C4-2B (cell line): ENCODE measurements at regions not wholly inside any gene's neighbourhood (a gene's known extent, or its start where the extent isn't known, plus 50 kb on each side); places are given as distances from the start of the nearest gene placed in this dataset.
"Not testable (repeated sequence)": the region's sequence is repeated elsewhere in the genome, so short reads cannot be mapped to it uniquely, and the experiment has no call there.

ENCODE experiments used
- ZFX ChIP-seq: fragments of 450-650 bp; IDR thresholded peaks from 2 replicates; pipeline ENCODE4 v1.6.1; 2017
- TF ChIP-seq, protein P1 (sequence below): fragments of 450-650 bp; conservative IDR thresholded peaks from 2 replicates; pipeline ENCODE4 v1.5.1; 2017; ENCODE audit warnings: mild to moderate bottlenecking

DNA sequence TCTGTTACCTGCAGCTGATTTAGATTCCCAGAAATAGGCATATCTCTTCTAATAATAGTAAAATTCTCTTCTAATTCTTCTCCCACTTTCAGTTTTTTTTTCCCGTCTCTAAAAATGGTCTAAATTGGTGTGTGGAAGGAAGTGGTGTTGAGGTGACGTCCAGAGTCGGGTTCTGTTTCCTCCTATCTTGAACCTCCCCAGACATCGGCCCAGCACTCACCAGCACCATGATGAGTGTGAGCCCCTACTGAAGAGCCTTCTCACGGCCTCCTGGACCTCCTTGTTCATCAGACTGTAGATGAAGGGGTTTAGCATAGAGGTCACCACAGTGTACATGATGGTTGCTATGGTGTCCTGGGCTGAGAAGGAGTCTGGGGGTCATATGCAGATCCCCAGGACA, 53.5 kb upstream of the FAM153A start:
- TF ChIP-seq, protein P1, sequence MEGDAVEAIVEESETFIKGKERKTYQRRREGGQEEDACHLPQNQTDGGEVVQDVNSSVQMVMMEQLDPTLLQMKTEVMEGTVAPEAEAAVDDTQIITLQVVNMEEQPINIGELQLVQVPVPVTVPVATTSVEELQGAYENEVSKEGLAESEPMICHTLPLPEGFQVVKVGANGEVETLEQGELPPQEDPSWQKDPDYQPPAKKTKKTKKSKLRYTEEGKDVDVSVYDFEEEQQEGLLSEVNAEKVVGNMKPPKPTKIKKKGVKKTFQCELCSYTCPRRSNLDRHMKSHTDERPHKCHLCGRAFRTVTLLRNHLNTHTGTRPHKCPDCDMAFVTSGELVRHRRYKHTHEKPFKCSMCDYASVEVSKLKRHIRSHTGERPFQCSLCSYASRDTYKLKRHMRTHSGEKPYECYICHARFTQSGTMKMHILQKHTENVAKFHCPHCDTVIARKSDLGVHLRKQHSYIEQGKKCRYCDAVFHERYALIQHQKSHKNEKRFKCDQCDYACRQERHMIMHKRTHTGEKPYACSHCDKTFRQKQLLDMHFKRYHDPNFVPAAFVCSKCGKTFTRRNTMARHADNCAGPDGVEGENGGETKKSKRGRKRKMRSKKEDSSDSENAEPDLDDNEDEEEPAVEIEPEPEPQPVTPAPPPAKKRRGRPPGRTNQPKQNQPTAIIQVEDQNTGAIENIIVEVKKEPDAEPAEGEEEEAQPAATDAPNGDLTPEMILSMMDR: not testable (repeated sequence)
- TF ChIP-seq ZFX: not testable (repeated sequence)
